Activated T-cell treated with anti-CD3 and anti-CD28 coated beads, Interleukin-2, amount 50 U/mL, for 1 hour (primary cell): ENCODE measurements at regions not wholly inside any gene's neighbourhood (a gene's known extent, or its start where the extent isn't known, plus 50 kb on each side); places are given as distances from the start of the nearest gene placed in this dataset.

Experiments
- DNase-seq: peaks from one replicate; pipeline ENCODE4 v3.0.0-alpha.2; 2020

- DNase-seq, result no peak
These were observed 317.0 kb upstream of the CXXC4 start for GRCh38 chr4:104811727-104812126.

- DNase-seq, result no peak
These were observed 321.0 kb upstream of the CXXC4 start for GRCh38 chr4:104815665-104816064.

GRCh38 chr4:104818579-104818978, 323.9 kb upstream of the CXXC4 start:
- DNase-seq, result no peak

GRCh38 chr4:104826171-104826570, 320.5 kb upstream of the TET2 start:
- DNase-seq, result no peak

- no peak for DNase-seq
These were observed 316.9 kb upstream of the TET2 start for GRCh38 chr4:104829761-104830160.

- no peak for DNase-seq
These were observed 298.0 kb upstream of the TET2 start for GRCh38 chr4:104848597-104849225.

- no peak for DNase-seq
These were observed 287.0 kb upstream of the TET2 start for GRCh38 chr4:104859601-104860237.

- DNase-seq, result no peak
These were observed 286.2 kb upstream of the TET2 start for GRCh38 chr4:104860238-104861123.

- no peak for DNase-seq
These were observed 279.9 kb upstream of the TET2 start for GRCh38 chr4:104866809-104867208.

GRCh38 chr4:104868533-104868932, 278.1 kb upstream of the TET2 start:
- DNase-seq, result no peak

GRCh38 chr4:104868958-104869357, 277.7 kb upstream of the TET2 start:
- DNase-seq, result no peak

- DNase-seq, result no peak
These were observed 276.8 kb upstream of the TET2 start for GRCh38 chr4:104869831-104870230.

GRCh38 chr4:104870495-104871233, 276.0 kb upstream of the TET2 start:
- no peak for DNase-seq

GRCh38 chr4:104878936-104879335, 267.7 kb upstream of the TET2 start:
- no peak for DNase-seq

- no peak for DNase-seq
These were observed 267.3 kb upstream of the TET2 start for GRCh38 chr4:104879367-104879766.

GRCh38 chr4:104879854-104880253, 266.8 kb upstream of the TET2 start:
- DNase-seq, result no peak

GRCh38 chr4:104881136-104881886, 265.4 kb upstream of the TET2 start:
- DNase-seq, result no peak

- DNase-seq, result no peak
These were observed 255.9 kb upstream of the TET2 start for GRCh38 chr4:104890598-104891275.

- DNase-seq, result no peak
These were observed 249.7 kb upstream of the TET2 start for GRCh38 chr4:104896660-104897645.

GRCh38 chr4:104899863-104900262, 246.8 kb upstream of the TET2 start:
- no peak for DNase-seq

GRCh38 chr4:104901438-104901837, 245.2 kb upstream of the TET2 start:
- no peak for DNase-seq
